ENCODE measurements at regions not wholly inside any gene's neighbourhood (a gene's known extent, or its start where the extent isn't known, plus 50 kb on each side); places are given as distances from the start of the nearest gene placed in this dataset.

DNA sequence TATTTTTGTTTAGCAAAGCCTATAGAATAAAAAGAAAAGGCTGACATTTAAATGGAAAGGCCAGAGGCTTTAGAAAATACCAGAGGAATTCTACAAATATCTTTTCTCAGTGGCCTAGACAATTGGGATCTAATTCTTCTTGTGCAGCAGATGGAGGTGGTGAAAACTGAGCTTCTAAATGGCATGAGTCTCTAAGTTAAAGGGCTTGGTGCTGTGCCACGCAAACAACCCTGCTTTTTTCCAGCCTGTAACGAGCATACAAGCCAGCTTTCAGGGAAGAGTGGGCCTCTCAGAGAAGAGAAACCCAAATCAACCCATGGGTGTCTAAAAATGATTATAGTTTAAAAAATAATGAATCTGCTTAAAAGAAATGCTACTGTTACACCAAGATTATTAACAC, 237.9 kb upstream of the NAV3 start:
- Histone ChIP-seq H3K4me1 (no peaks in the 10 kb centered on the region), H3K36me3 (ENCODE audit: insufficient read depth in 1 of 2, low read depth in 1 of 2) (no peaks in the 10 kb centered on the region), H3K27me3 (ENCODE audit: insufficient read depth in 3 of 3, low read length in 2 of 3) (no peaks in the 10 kb centered on the region), H3K4me3 (no peak overlapping the region), H3K9me3 (no peaks in the 10 kb centered on the region), H3K27ac (no peak overlapping the region)
- TF ChIP-seq, protein P1, sequence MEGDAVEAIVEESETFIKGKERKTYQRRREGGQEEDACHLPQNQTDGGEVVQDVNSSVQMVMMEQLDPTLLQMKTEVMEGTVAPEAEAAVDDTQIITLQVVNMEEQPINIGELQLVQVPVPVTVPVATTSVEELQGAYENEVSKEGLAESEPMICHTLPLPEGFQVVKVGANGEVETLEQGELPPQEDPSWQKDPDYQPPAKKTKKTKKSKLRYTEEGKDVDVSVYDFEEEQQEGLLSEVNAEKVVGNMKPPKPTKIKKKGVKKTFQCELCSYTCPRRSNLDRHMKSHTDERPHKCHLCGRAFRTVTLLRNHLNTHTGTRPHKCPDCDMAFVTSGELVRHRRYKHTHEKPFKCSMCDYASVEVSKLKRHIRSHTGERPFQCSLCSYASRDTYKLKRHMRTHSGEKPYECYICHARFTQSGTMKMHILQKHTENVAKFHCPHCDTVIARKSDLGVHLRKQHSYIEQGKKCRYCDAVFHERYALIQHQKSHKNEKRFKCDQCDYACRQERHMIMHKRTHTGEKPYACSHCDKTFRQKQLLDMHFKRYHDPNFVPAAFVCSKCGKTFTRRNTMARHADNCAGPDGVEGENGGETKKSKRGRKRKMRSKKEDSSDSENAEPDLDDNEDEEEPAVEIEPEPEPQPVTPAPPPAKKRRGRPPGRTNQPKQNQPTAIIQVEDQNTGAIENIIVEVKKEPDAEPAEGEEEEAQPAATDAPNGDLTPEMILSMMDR (IDR thresholded peaks at IDR 0.05) = no peak
- DNase-seq (no peak), ATAC-seq (no peak)
- intact Hi-C loops (cut with DNase I) = no loop called here
- WGBS, 3 donors = 20 to 36% (median 29%) methylated on average over 2 of the region's 2 CpGs

DNA sequence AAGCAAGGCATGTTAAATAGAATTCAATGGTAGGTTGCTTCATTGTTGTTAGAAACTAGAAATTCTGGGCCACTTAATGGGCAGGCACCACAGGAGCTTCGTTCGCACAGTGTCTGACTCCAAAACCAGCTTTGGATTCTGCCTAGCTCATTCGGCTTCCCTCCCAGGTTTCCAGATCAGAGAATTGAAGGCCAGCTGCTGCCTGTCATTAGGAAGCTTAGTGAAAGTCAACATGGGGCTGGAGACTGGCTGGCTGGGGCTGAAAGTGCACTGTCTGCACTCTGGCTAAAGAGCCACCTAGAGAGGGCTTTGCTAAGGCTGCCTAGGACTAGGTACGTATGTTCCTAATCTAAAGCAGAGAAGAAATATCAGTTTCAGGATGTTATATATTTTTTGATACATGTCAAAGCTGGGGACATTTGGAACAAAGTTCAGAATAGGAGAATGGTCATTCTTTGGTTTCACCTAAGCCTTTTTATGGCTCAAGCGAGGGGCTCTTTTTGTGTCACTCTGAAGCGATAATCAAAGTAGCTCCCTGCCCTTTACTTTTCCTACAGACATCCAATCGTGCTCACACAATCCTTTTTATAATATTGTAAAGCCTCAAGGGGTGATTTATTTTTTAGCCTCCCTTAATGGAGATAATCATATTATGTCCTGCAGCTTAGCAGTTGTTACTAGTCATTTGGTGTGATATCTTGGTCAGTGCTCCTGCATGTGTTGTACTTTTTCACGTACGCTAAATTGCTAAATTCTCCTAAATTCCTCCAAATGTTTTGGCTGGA, 238.5 kb upstream of the NAV3 start:
- Histone ChIP-seq H3K9me3 (no peaks in the 10 kb centered on the region), H3K36me3 (ENCODE audit: insufficient read depth in 1 of 2, low read depth in 1 of 2) (no peaks in the 10 kb centered on the region), H3K4me1 (no peaks in the 10 kb centered on the region), H3K4me3 (no peak overlapping the region), H3K27me3 (ENCODE audit: insufficient read depth in 3 of 3, low read length in 2 of 3) (no peaks in the 10 kb centered on the region), H3K27ac (no peak overlapping the region)
- no peak for DNase-seq
- TF ChIP-seq, protein P1 (IDR thresholded peaks at IDR 0.05) = no peak
- 47 to 56% (median 49%) methylated on average over 9 of the region's 9 CpGs for WGBS, 3 donors
- peak in 3 of 4 donors; percentile 52 to 77 (median 71) for ATAC-seq
- intact Hi-C loops (cut with DNase I) = no loop called here

DNA sequence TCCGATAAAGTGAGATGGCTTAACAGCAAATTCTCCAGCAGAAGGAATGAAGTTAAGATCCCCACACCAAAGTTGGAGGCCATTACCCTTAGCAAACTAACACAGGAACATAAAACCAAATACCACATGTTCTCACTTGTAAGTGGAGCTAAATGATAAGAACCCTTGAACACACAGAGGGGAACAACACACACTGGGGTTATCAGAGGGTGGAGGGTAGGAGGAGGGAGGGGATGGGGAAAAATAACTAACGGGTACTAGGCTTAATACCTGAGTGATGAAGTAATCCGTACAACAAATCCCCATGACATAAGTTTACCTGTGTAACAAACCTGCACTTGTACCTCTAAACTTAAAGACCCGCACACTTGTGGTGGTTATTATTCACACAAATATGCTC, 240.4 kb upstream of the NAV3 start:
- Histone ChIP-seq H3K4me1 (no peaks in the 10 kb centered on the region), H3K9me3 (no peaks in the 10 kb centered on the region), H3K27me3 (ENCODE audit: insufficient read depth in 3 of 3, low read length in 2 of 3) (no peaks in the 10 kb centered on the region), H3K4me3 (no peak overlapping the region), H3K27ac (no peak overlapping the region), H3K36me3 (ENCODE audit: insufficient read depth in 1 of 2, low read depth in 1 of 2) (no peaks in the 10 kb centered on the region)
- TF ChIP-seq, protein P1 (IDR thresholded peaks at IDR 0.05) = no peak
- ATAC-seq (no peak), DNase-seq (no peak)
- 81 to 82% (median 82%) methylated on average over 4 of the region's 4 CpGs for WGBS, 3 donors
- intact Hi-C loops (cut with DNase I) = no loop called here

DNA sequence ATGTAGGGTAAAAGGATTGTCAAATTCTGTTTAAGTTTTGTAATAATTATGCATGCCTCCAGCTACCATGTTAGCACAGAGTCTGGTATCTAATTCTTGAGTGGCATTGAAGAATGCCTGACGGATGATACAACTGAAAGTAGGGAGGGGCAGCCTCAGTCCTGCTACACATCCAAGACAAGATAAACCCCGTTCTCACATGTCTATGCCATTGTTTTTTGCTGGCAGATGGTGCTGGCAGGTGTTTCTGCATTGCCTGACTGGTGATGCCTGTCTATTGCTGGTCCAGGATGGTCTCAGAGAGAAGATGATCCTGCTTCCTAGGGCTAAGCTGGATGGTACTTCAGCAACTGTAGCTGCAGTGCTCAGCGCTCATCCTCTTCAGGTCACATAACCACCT, 245.8 kb upstream of the NAV3 start:
- Histone ChIP-seq H3K9me3 (no peaks in the 10 kb centered on the region), H3K4me3 (no peak overlapping the region), H3K27ac (no peak overlapping the region), H3K36me3 (ENCODE audit: insufficient read depth in 1 of 2, low read depth in 1 of 2) (no peaks in the 10 kb centered on the region), H3K27me3 (ENCODE audit: insufficient read depth in 3 of 3, low read length in 2 of 3) (no peaks in the 10 kb centered on the region), H3K4me1 (no peaks in the 10 kb centered on the region)
- intact Hi-C loops (cut with DNase I) = no loop called here
- TF ChIP-seq, protein P1 (IDR thresholded peaks at IDR 0.05) = no peak
- DNase-seq = no peak
- WGBS, 3 donors = 63 to 75% (median 69%) methylated on average over 3 of the region's 3 CpGs
- no peak for ATAC-seq

All from psoas muscle (tissue), 7 donors.